GM23248 (cell line): ENCODE measurements at regions not wholly inside any gene's neighbourhood (a gene's known extent, or its start where the extent isn't known, plus 50 kb on each side); places are given as distances from the start of the nearest gene placed in this dataset.

ENCODE experiments used
- DNase-seq: peaks from one replicate; pipeline ENCODE4 v3.0.0-alpha.2; 2015
- H2AFZ ChIP-seq: fragments of 200-600 bp; sonication (generic); 2 replicates; pipeline ENCODE4 v1.6.1; 2016; ENCODE audit warnings: antibody characterized with exemption
- H3F3A ChIP-seq: fragments of 200-600 bp; sonication (generic); 2 replicates; pipeline ENCODE4 v1.6.1; 2016; ENCODE audit warnings: mild to moderate bottlenecking, antibody characterized with exemption, mixed run types; ENCODE audit not compliant: insufficient read depth
- H3K27ac ChIP-seq: fragments of 200-600 bp; sonication (generic); 2 replicates; pipeline ENCODE4 v1.5.1; 2016; ENCODE audit warnings: mild to moderate bottlenecking
- H3K27me3 ChIP-seq: fragments of 200-600 bp; sonication (generic); replicated peaks from 2 replicates; pipeline ENCODE4 v1.6.1; 2016; ENCODE audit warnings: mild to moderate bottlenecking; ENCODE audit not compliant: insufficient read depth
- H3K36me3 ChIP-seq: fragments of 200-600 bp; sonication (generic); 2 replicates; pipeline ENCODE4 v1.6.1; 2016; ENCODE audit warnings: low read depth, mild to moderate bottlenecking
- H3K4me1 ChIP-seq: fragments of 200-600 bp; sonication (generic); 2 replicates; pipeline ENCODE4 v1.6.1; 2016; ENCODE audit warnings: mild to moderate bottlenecking; ENCODE audit not compliant: insufficient read depth
- H3K4me2 ChIP-seq: fragments of 200-600 bp; sonication (generic); one replicate; pipeline ENCODE4 v1.6.1; 2016; ENCODE audit warnings: mild to moderate bottlenecking; ENCODE audit not compliant: unreplicated experiment
- H3K4me3 ChIP-seq: fragments of 200-600 bp; sonication (generic); 2 replicates; pipeline ENCODE4 v1.5.1; 2016; ENCODE audit warnings: mild to moderate bottlenecking
- H3K79me2 ChIP-seq: fragments of 200-600 bp; sonication (generic); 2 replicates; pipeline ENCODE4 v1.6.1; 2016; ENCODE audit warnings: mild to moderate bottlenecking; ENCODE audit not compliant: insufficient read depth
- H3K9ac ChIP-seq: fragments of 200-600 bp; sonication (generic); 2 replicates; pipeline ENCODE4 v1.6.1; 2016; ENCODE audit warnings: mild to moderate bottlenecking
- H3K9me2 ChIP-seq: fragments of 200-600 bp; sonication (generic); 2 replicates; pipeline ENCODE4 v1.6.1; 2016; ENCODE audit warnings: mixed run types, mild to moderate bottlenecking, moderate library complexity; ENCODE audit not compliant: insufficient read depth
- H3K9me3 ChIP-seq: fragments of 200-600 bp; sonication (generic); one replicate; pipeline ENCODE4 v1.6.1; 2017; ENCODE audit warnings: low read depth
- H4K20me1 ChIP-seq: fragments of 200-600 bp; sonication (generic); 2 replicates; pipeline ENCODE4 v1.6.0; 2016; ENCODE audit not compliant: insufficient read depth
- EZH2 ChIP-seq: fragments of 200-600 bp; sonication (generic); IDR thresholded peaks from 2 replicates; pipeline ENCODE4 v1.6.1; 2018; ENCODE audit warnings: antibody characterized with exemption, mild to moderate bottlenecking; ENCODE audit not compliant: insufficient read depth, poor library complexity, severe bottlenecking
- EZH2phosphoT487 ChIP-seq: fragments of 200-600 bp; sonication (generic); IDR thresholded peaks from 2 replicates; pipeline ENCODE4 v1.6.1; 2018; ENCODE audit warnings: antibody characterized with exemption, moderate library complexity, mild to moderate bottlenecking, low read depth; ENCODE audit not compliant: insufficient read depth
- WGBS, 2 experiments: methylation state at CpG; one replicate each; pipeline ENCODE4 v1.1.6; 2015 to 2017; ENCODE audit warnings: low lambda C conversion rate in 2 of 2, low coverage in 1 of 2; ENCODE audit errors: missing lambda C conversion rate in 2 of 2; 5-methylcytosine and 5-hydroxymethylcytosine counted together
- in situ Hi-C: fragments of 300-500 bp; cut with MboI; formaldehyde crosslinking; loops from 2 replicates; pipeline ENCODE4 v1.15.0; 2020

DNA sequence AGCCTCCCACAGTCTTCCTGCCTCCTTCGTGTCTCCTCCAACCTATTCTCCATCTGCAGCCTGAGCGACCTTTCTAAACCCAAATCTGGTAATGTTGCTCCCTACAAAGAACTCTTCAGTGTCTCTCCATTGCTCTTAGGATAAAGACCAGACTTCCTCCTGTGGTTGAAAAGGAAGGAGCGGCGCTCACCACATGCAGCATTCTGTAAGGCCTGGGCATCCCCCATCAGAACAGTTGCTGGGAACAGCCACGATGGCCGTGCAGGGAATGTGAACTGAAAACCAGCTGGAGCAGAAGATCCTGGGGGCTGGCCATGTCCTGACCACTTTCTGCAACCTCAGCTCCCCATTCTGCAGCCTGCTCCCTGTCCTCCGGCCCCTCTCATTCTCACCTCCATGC, 237.8 kb upstream of the ZMIZ1 start:
- no peak overlapping the region for H3K4me3 ChIP-seq
- no peak for DNase-seq
- H3K27ac ChIP-seq = no peak overlapping the region
- H3K9ac ChIP-seq = no peak overlapping the region
- H3K9me3 ChIP-seq = no peaks in the 10 kb centered on the region
- H3K9me2 ChIP-seq = no peaks in the 10 kb centered on the region
- in situ Hi-C loops = no loop called here
- H3K36me3 ChIP-seq = no peaks in the 10 kb centered on the region
- peaks cover 6% of the 10 kb centered on the region; the same call in 1 of the 2 replicates for H3F3A ChIP-seq
- 77 to 78% methylated on average over 7 of the region's 7 CpGs for WGBS, 2 experiments
- H3K4me2 ChIP-seq = no peak overlapping the region
- H3K79me2 ChIP-seq = no peaks in the 10 kb centered on the region
- peaks cover 20% of the 10 kb centered on the region for H3K4me1 ChIP-seq
- TF ChIP-seq EZH2 (no peak), EZH2phosphoT487 (no peak)
- H3K27me3 ChIP-seq = no peaks in the 10 kb centered on the region
- peak overlapping the region; percentile 18; the same call in 1 of the 2 replicates for H2AFZ ChIP-seq
- H4K20me1 ChIP-seq = no peaks in the 10 kb centered on the region

DNA sequence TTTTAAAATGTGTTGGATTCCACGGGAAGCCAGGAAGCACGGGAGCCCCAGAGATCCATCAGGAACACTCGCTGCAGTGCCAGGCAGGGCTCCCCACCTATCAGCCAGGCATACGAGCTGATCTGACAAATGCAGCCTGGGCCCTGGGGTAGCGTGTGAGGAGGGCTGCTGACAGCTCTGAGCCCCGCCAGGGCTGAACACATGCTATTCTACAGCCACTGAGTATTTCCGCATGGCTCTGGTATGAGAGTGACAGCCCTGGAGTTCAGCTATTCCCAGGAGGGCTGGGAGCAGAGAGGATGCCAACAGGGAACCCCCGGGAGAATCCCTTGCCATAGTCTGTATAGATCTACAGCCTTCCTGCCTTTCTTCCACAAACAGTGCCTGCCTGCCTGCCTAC, 237.3 kb upstream of the ZMIZ1 start:
- H3K4me3 ChIP-seq = no peak overlapping the region
- peaks cover 20% of the 10 kb centered on the region for H3K4me1 ChIP-seq
- H3K9ac ChIP-seq = no peak overlapping the region
- H3F3A ChIP-seq = peaks cover 6% of the 10 kb centered on the region; the same call in 1 of the 2 replicates
- no peaks in the 10 kb centered on the region for H3K9me3 ChIP-seq
- H4K20me1 ChIP-seq = no peaks in the 10 kb centered on the region
- H3K36me3 ChIP-seq = no peaks in the 10 kb centered on the region
- in situ Hi-C loops = no loop called here
- TF ChIP-seq EZH2phosphoT487 (no peak), EZH2 (no peak)
- H3K79me2 ChIP-seq = no peaks in the 10 kb centered on the region
- H3K9me2 ChIP-seq = no peaks in the 10 kb centered on the region
- no peak overlapping the region for H3K4me2 ChIP-seq
- H3K27ac ChIP-seq = no peak overlapping the region
- H3K27me3 ChIP-seq = no peaks in the 10 kb centered on the region
- H2AFZ ChIP-seq = no peak overlapping the region
- no peak for DNase-seq
- 69 to 73% methylated on average over 8 of the region's 8 CpGs for WGBS, 2 experiments

DNA sequence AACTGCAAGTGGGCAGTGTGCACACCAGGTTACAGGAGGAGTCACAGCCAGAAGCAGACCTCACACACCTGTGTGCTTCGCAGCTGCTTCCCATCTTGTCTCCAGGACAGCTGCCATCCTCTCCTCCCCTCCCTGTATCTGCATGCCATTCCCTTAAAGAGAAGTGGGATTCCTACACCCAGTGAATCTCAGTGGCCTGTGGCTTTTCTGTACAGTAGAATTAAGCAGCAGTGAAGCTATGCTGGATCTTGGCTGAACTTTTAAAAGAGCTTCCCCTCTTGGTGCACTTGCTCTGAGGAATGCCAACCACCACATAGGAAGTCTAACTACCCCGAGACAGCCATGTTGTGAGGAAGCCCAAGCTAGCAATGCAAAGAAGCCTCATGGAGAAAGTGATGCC, 236.5 kb upstream of the ZMIZ1 start:
- TF ChIP-seq EZH2phosphoT487 (no peak), EZH2 (no peak)
- in situ Hi-C loops = no loop called here
- Histone ChIP-seq H3K27me3 (no peaks in the 10 kb centered on the region), H3K9me3 (no peaks in the 10 kb centered on the region), H3K36me3 (no peaks in the 10 kb centered on the region), H4K20me1 (no peaks in the 10 kb centered on the region), H3K4me3 (no peak overlapping the region), H3K4me1 (peaks cover 20% of the 10 kb centered on the region), H3K27ac (no peak overlapping the region), H3K79me2 (no peaks in the 10 kb centered on the region), H3K9me2 (no peaks in the 10 kb centered on the region), H2AFZ (no peak overlapping the region), H3K9ac (no peak overlapping the region), H3F3A (peaks cover 6% of the 10 kb centered on the region; the same call in 1 of the 2 replicates), H3K4me2 (no peak overlapping the region)
- 72 to 86% methylated on average over 2 of the region's 2 CpGs for WGBS, 2 experiments
- DNase-seq = no peak

DNA sequence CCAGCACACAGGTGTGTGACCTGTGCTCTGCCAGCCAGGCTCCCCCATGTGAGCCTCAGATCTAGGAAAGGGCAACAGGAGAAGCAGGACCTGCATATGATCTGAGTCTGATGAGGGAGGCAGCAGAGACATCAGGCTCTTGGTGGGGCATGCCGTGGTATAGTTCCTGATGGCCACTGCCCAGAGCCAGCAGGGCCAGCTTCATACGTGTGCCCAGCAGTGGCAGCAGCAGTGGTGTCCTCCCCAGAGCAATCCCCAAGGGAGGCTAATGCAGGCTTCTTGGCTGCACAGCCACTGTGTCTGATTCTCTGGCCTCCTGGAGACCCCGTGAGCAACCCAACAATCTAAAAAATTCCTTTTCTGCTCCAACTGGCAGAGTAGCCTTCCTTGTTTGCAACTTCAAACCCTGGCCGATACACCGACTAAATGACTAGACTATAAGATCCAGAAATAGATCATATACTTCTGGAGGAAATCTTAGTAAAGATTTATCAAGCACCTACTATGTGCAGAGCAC, 230.6 kb upstream of the ZMIZ1 start:
- in situ Hi-C loops = no loop called here
- no peak overlapping the region for H3K4me3 ChIP-seq
- whole genome bisulfite sequencing, 2 experiments = 25 to 26% methylated on average over 5 of the region's 5 CpGs

DNA sequence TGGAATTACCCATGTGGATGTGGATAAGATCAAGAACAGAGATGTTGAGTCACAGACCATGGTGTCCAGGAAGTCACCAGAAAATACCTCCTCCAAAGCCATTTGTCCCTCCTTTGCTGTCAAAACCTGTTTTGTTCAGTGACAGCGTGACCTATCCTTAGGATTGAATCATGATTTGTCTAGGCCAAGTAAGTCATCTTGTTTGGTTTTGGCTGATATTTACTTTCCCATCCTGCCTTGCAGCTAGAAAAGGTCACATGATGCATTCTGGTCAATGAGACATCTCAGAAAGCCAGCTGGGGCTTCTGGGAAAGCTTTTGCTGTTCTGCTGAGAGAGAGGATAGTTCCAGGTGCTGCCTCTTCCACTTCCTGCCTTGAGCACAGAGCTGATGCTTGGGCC, 225.3 kb upstream of the ZMIZ1 start:
- Histone ChIP-seq H3K4me3 (no peak overlapping the region), H3K9me2 (no peaks in the 10 kb centered on the region), H3K4me2 (no peak overlapping the region), H4K20me1 (no peaks in the 10 kb centered on the region), H3K27me3 (no peaks in the 10 kb centered on the region), H3K9me3 (no peaks in the 10 kb centered on the region), H3K36me3 (no peaks in the 10 kb centered on the region), H2AFZ (no peak overlapping the region), H3K79me2 (no peaks in the 10 kb centered on the region), H3K4me1 (no peaks in the 10 kb centered on the region), H3K27ac (no peak overlapping the region), H3K9ac (no peak overlapping the region), H3F3A (no peaks in the 10 kb centered on the region)
- 92 to 95% methylated on average over 1 of the region's 1 CpG for WGBS, 2 experiments
- no peak for TF ChIP-seq EZH2
- no peak for TF ChIP-seq EZH2phosphoT487
- no peak for DNase-seq
- in situ Hi-C loops = no loop called here

More for the DNA sequence above, 230.6 kb upstream of the ZMIZ1 start:
- Histone ChIP-seq H3K4me2 (no peak overlapping the region), H3F3A (no peaks in the 10 kb centered on the region), H3K4me1 (no peaks in the 10 kb centered on the region), H3K79me2 (no peaks in the 10 kb centered on the region), H3K27ac (no peak overlapping the region), H3K9me2 (no peaks in the 10 kb centered on the region), H2AFZ (no peak overlapping the region), H3K9ac (no peak overlapping the region), H4K20me1 (no peaks in the 10 kb centered on the region), H3K27me3 (no peaks in the 10 kb centered on the region), H3K36me3 (no peaks in the 10 kb centered on the region), H3K9me3 (no peaks in the 10 kb centered on the region)
- DNase-seq = no peak
- TF ChIP-seq EZH2phosphoT487 (no peak), EZH2 (no peak)
